GM19324 (cell line): ENCODE measurements at regions not wholly inside any gene's neighbourhood (a gene's known extent, or its start where the extent isn't known, plus 50 kb on each side); places are given as distances from the start of the nearest gene placed in this dataset.
"Not testable (repeated sequence)": the region's sequence is repeated elsewhere in the genome, so short reads cannot be mapped to it uniquely, and the experiment has no call there.

Experiments used
- ATAC-seq: cut with Tn5 transposase; IDR thresholded peaks from one replicate; pipeline ENCODE4 v1.9.1; 2021; ENCODE audit warnings: mild to moderate bottlenecking, moderate library complexity; ENCODE audit not compliant: unreplicated experiment, low FRiP score

- no peak for ATAC-seq
Observed at GRCh38 chr13:84831666-84832657, 949.7 kb upstream of the SLITRK1 start.

- no peak for ATAC-seq
Observed at GRCh38 chr13:84823528-84823927, 941.3 kb upstream of the SLITRK1 start.

GRCh38 chr13:84821261-84821660 is 939.0 kb upstream of the SLITRK1 start:
- no peak for ATAC-seq

- no peak for ATAC-seq
Observed at GRCh38 chr13:84816567-84817105, 934.4 kb upstream of the SLITRK1 start.

- no peak for ATAC-seq
Observed at GRCh38 chr13:84812789-84813188, 930.5 kb upstream of the SLITRK1 start.

GRCh38 chr13:84812078-84812477 is 929.8 kb upstream of the SLITRK1 start:
- no peak for ATAC-seq

GRCh38 chr13:84810781-84811180 is 928.5 kb upstream of the SLITRK1 start:
- no peak for ATAC-seq

- no peak for ATAC-seq
Observed at GRCh38 chr13:84802073-84802472, 919.8 kb upstream of the SLITRK1 start.

- ATAC-seq: no peak
Observed at GRCh38 chr13:84784443-84785153, 902.3 kb upstream of the SLITRK1 start.

GRCh38 chr13:84777316-84777715 is 895.0 kb upstream of the SLITRK1 start:
- ATAC-seq: no peak

- no peak for ATAC-seq
Observed at GRCh38 chr13:84776593-84776992, 894.3 kb upstream of the SLITRK1 start.

- not testable (repeated sequence) for ATAC-seq
Observed at GRCh38 chr13:84775920-84776319, 893.6 kb upstream of the SLITRK1 start.

GRCh38 chr13:84774111-84774510 is 891.8 kb upstream of the SLITRK1 start:
- no peak for ATAC-seq

- ATAC-seq: no peak
Observed at GRCh38 chr13:84760956-84761355, 878.7 kb upstream of the SLITRK1 start.

GRCh38 chr13:84749126-84749525 is 866.9 kb upstream of the SLITRK1 start:
- no peak for ATAC-seq

- ATAC-seq: no peak
Observed at GRCh38 chr13:84745051-84745551, 862.8 kb upstream of the SLITRK1 start.

GRCh38 chr13:84744203-84744602 is 861.9 kb upstream of the SLITRK1 start:
- ATAC-seq: no peak

- ATAC-seq: no peak
Observed at GRCh38 chr13:84741253-84741652, 859.0 kb upstream of the SLITRK1 start.

- ATAC-seq: no peak
Observed at GRCh38 chr13:84739021-84739420, 856.7 kb upstream of the SLITRK1 start.

GRCh38 chr13:84737661-84738060 is 855.4 kb upstream of the SLITRK1 start:
- no peak for ATAC-seq

GRCh38 chr13:84730376-84730775 is 848.1 kb upstream of the SLITRK1 start:
- no peak for ATAC-seq
